Liver (tissue), 8 donors: ENCODE measurements at regions not wholly inside any gene's neighbourhood (a gene's known extent, or its start where the extent isn't known, plus 50 kb on each side); places are given as distances from the start of the nearest gene placed in this dataset.

ENCODE experiments used
- DNase-seq: peaks from one replicate; pipeline ENCODE4 v3.0.0-alpha.2; 2017; ENCODE audit warnings: low spot score
- H3K27ac ChIP-seq, 2 donors: one replicate each; pipeline ENCODE4 v1.7.0; 2013; ENCODE audit warnings: inconsistent platforms in 2 of 2, low read length in 2 of 2, control low read depth in 1 of 2, low read depth in 1 of 2, mild to moderate bottlenecking in 1 of 2
- H3K27me3 ChIP-seq, 4 donors: one replicate each; pipeline versions ENCODE4 v1.6.1 to v1.7.0; 2013; ENCODE audit warnings: low read length in 3 of 4, inconsistent platforms in 1 of 4, mild to moderate bottlenecking in 1 of 4, moderate library complexity in 1 of 4; ENCODE audit not compliant: control insufficient read depth in 4 of 4, insufficient read depth in 4 of 4
- H3K36me3 ChIP-seq, 4 donors: one replicate each; pipeline versions ENCODE4 v1.6.1 to v1.7.0; 2013; ENCODE audit warnings: low read length in 3 of 4, mild to moderate bottlenecking in 3 of 4, low read depth in 1 of 4, moderate library complexity in 1 of 4; ENCODE audit not compliant: control insufficient read depth in 4 of 4, insufficient read depth in 3 of 4
- H3K4me1 ChIP-seq, 4 donors: one replicate each; pipeline versions ENCODE4 v1.6.1 to v1.7.0; 2013; ENCODE audit warnings: low read length in 3 of 4, mild to moderate bottlenecking in 3 of 4, moderate library complexity in 1 of 4; ENCODE audit not compliant: control insufficient read depth in 4 of 4, insufficient read depth in 4 of 4
- H3K4me3 ChIP-seq, 3 donors: one replicate each; pipeline versions ENCODE4 v1.6.1 to v1.7.0; 2013; ENCODE audit warnings: low read length in 3 of 3, control low read depth in 1 of 3, low read depth in 1 of 3, mild to moderate bottlenecking in 1 of 3
- H3K9ac ChIP-seq, 2 donors: one replicate each; pipeline ENCODE4 v1.7.0; 2013; ENCODE audit warnings: low read length in 2 of 2, mild to moderate bottlenecking in 2 of 2, moderate library complexity in 2 of 2, control low read depth in 1 of 2, low read depth in 1 of 2
- H3K9me3 ChIP-seq, 4 donors: one replicate each; pipeline versions ENCODE4 v1.6.1 to v1.7.0; 2013; ENCODE audit warnings: low read length in 3 of 4; ENCODE audit not compliant: control insufficient read depth in 4 of 4
- EGR1 ChIP-seq, 2 donors: IDR thresholded peaks; 2 replicates each; pipeline ENCODE4 v1.6.1; 2016 to 2018; ENCODE audit warnings: antibody characterized with exemption in 2 of 2, low read depth in 2 of 2
- FOXA1 ChIP-seq: IDR thresholded peaks from 2 replicates; pipeline ENCODE4 v1.6.1; 2016; ENCODE audit warnings: antibody characterized with exemption
- GABPA ChIP-seq, 2 donors: IDR thresholded peaks in 1 of 2; conservative IDR thresholded peaks in 1 of 2; 2 replicates each; pipeline ENCODE4 v1.6.1; 2016; ENCODE audit warnings: antibody characterized with exemption in 2 of 2, mild to moderate bottlenecking in 1 of 2, moderate library complexity in 1 of 2
- HNF4A ChIP-seq, 2 donors: conservative IDR thresholded peaks; 2 replicates each; pipeline ENCODE4 v1.6.1; 2016; ENCODE audit warnings: antibody characterized with exemption in 2 of 2, mild to moderate bottlenecking in 2 of 2
- HNF4G ChIP-seq: IDR thresholded peaks from 2 replicates; pipeline ENCODE4 v1.6.1; 2016; ENCODE audit warnings: antibody characterized with exemption
- JUND ChIP-seq, 2 donors: IDR thresholded peaks; 2 replicates each; pipeline ENCODE4 v1.6.1; 2016; ENCODE audit warnings: antibody characterized with exemption in 2 of 2
- NR2F2 ChIP-seq: IDR thresholded peaks from 2 replicates; pipeline ENCODE4 v1.6.1; 2016; ENCODE audit warnings: antibody characterized with exemption
- RAD21 ChIP-seq, 2 donors: IDR thresholded peaks; 2 replicates each; pipeline ENCODE4 v1.6.1; 2016; ENCODE audit warnings: antibody characterized with exemption in 2 of 2, mild to moderate bottlenecking in 2 of 2
- RXRA ChIP-seq, 2 donors: IDR thresholded peaks; 2 replicates each; pipeline ENCODE4 v1.6.1; 2017 to 2018; ENCODE audit warnings: antibody characterized with exemption in 2 of 2, mild to moderate bottlenecking in 1 of 2
- SP1 ChIP-seq: IDR thresholded peaks from 2 replicates; pipeline ENCODE4 v1.6.1; 2018; ENCODE audit warnings: antibody characterized with exemption, mild to moderate bottlenecking
- TAF1 ChIP-seq: conservative IDR thresholded peaks from 2 replicates; pipeline ENCODE4 v1.6.1; 2016; ENCODE audit warnings: antibody characterized with exemption, mild to moderate bottlenecking
- YY1 ChIP-seq: IDR thresholded peaks from 2 replicates; pipeline ENCODE4 v1.6.1; 2016; ENCODE audit warnings: antibody characterized with exemption, mild to moderate bottlenecking
- WGBS: extraction: QIAGEN DNeasy Blood & Tissue Kit; methylation state at CpG from one replicate; pipeline ENCODE4 v1.1.7; 2013; 5-methylcytosine and 5-hydroxymethylcytosine counted together
- TF ChIP-seq, protein P1 (sequence below): IDR thresholded peaks from 2 replicates; pipeline ENCODE4 v1.6.1; 2016; ENCODE audit warnings: antibody characterized with exemption, mild to moderate bottlenecking
- TF ChIP-seq, protein P2 (sequence below): fragments of 150-350 bp; IDR thresholded peaks from 2 replicates; pipeline ENCODE4 v1.5.1; 2017; ENCODE audit warnings: improper control_type of control experiment, low read depth, low read length; ENCODE audit not compliant: missing input control
- TF ChIP-seq, protein P3 (sequence below): IDR thresholded peaks from 2 replicates; pipeline ENCODE4 v1.6.1; 2016; ENCODE audit warnings: antibody characterized with exemption
- TF ChIP-seq, protein P4 (sequence below): IDR thresholded peaks from 2 replicates; pipeline ENCODE4 v1.6.1; 2016; ENCODE audit warnings: antibody characterized with exemption
- donor health status: healthy.
- donor health status: healthy.
- donor health status: healthy.
- donor health status: healthy.
- donor health status: healthy.

GRCh38 chr6:14757014-14757413, 488.9 kb upstream of the JARID2 start:
- no peak overlapping the region for H3K9ac ChIP-seq

DNA sequence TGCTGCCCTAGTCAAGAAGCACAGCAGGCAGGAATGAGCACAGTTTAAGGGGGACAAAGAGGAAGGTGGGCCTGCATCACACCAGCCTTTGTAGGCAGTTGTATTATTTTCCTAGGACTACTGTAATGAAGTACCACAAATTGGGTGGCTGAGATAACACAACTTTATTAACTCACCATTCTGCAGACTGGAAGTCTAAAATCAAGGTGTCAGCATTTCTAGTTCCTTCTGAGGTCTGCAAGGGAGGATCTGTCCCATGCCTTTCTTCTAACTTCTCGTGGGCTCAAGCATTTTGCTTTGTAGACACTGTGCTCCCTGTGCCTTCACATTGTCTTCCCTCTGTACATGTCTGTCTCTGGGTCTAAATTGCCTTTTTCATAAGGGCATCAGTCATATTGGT, 488.5 kb upstream of the JARID2 start:
- H3K27ac ChIP-seq = no peak overlapping the region
- no peaks in the 10 kb centered on the region for H3K27me3 ChIP-seq
- H3K36me3 ChIP-seq = no peaks in the 10 kb centered on the region
- H3K4me1 ChIP-seq = peaks cover 14 to 45% (median 40%) of the 10 kb centered on the region in 4 donors
- DNase-seq = no peak
- TF ChIP-seq FOXA1 = no peak
- no peak for TF ChIP-seq NR2F2
- TF ChIP-seq, protein P1, sequence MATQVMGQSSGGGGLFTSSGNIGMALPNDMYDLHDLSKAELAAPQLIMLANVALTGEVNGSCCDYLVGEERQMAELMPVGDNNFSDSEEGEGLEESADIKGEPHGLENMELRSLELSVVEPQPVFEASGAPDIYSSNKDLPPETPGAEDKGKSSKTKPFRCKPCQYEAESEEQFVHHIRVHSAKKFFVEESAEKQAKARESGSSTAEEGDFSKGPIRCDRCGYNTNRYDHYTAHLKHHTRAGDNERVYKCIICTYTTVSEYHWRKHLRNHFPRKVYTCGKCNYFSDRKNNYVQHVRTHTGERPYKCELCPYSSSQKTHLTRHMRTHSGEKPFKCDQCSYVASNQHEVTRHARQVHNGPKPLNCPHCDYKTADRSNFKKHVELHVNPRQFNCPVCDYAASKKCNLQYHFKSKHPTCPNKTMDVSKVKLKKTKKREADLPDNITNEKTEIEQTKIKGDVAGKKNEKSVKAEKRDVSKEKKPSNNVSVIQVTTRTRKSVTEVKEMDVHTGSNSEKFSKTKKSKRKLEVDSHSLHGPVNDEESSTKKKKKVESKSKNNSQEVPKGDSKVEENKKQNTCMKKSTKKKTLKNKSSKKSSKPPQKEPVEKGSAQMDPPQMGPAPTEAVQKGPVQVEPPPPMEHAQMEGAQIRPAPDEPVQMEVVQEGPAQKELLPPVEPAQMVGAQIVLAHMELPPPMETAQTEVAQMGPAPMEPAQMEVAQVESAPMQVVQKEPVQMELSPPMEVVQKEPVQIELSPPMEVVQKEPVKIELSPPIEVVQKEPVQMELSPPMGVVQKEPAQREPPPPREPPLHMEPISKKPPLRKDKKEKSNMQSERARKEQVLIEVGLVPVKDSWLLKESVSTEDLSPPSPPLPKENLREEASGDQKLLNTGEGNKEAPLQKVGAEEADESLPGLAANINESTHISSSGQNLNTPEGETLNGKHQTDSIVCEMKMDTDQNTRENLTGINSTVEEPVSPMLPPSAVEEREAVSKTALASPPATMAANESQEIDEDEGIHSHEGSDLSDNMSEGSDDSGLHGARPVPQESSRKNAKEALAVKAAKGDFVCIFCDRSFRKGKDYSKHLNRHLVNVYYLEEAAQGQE = no peak
- no peak overlapping the region for H3K9ac ChIP-seq
- WGBS = 90% methylated on average over 1 of the region's 1 CpG
- no peaks in the 10 kb centered on the region for H3K9me3 ChIP-seq
- no peak overlapping the region for H3K4me3 ChIP-seq

More at GRCh38 chr6:14757014-14757413, 488.9 kb upstream of the JARID2 start:
- WGBS = 100% methylated on average over 1 of the region's 1 CpG
- Histone ChIP-seq H3K27me3 (no peaks in the 10 kb centered on the region), H3K4me3 (no peak overlapping the region), H3K4me1 (peaks cover 12 to 41% (median 38%) of the 10 kb centered on the region in 4 donors), H3K27ac (no peak overlapping the region), H3K36me3 (no peaks in the 10 kb centered on the region), H3K9me3 (no peaks in the 10 kb centered on the region)
- no peak for DNase-seq
- TF ChIP-seq, protein P2, sequence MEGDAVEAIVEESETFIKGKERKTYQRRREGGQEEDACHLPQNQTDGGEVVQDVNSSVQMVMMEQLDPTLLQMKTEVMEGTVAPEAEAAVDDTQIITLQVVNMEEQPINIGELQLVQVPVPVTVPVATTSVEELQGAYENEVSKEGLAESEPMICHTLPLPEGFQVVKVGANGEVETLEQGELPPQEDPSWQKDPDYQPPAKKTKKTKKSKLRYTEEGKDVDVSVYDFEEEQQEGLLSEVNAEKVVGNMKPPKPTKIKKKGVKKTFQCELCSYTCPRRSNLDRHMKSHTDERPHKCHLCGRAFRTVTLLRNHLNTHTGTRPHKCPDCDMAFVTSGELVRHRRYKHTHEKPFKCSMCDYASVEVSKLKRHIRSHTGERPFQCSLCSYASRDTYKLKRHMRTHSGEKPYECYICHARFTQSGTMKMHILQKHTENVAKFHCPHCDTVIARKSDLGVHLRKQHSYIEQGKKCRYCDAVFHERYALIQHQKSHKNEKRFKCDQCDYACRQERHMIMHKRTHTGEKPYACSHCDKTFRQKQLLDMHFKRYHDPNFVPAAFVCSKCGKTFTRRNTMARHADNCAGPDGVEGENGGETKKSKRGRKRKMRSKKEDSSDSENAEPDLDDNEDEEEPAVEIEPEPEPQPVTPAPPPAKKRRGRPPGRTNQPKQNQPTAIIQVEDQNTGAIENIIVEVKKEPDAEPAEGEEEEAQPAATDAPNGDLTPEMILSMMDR = no peak
- TF ChIP-seq RXRA (IDR thresholded peaks at IDR 0.05) (no peak), NR2F2 (no peak), SP1 (no peak), EGR1 (IDR thresholded peaks at IDR 0.05; ENCODE audit: low read depth in 2 of 2) (no peak), RAD21 (IDR thresholded peaks at IDR 0.05) (no peak), GABPA (IDR thresholded peaks at IDR 0.05 in 1 of 2, conservative IDR thresholded peaks at IDR 0.05 in 1 of 2) (no peak), TAF1 (no peak), HNF4G (no peak), JUND (IDR thresholded peaks at IDR 0.05) (no peak), YY1 (no peak), HNF4A (conservative IDR thresholded peaks at IDR 0.05) (no peak)
- TF ChIP-seq, protein P3, sequence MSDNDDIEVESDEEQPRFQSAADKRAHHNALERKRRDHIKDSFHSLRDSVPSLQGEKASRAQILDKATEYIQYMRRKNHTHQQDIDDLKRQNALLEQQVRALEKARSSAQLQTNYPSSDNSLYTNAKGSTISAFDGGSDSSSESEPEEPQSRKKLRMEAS = no peak
- TF ChIP-seq, protein P4, sequence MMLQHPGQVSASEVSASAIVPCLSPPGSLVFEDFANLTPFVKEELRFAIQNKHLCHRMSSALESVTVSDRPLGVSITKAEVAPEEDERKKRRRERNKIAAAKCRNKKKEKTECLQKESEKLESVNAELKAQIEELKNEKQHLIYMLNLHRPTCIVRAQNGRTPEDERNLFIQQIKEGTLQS = no peak
- TF ChIP-seq, protein P1 = no peak
